ENCODE measurements at regions not wholly inside any gene's neighbourhood (a gene's known extent, or its start where the extent isn't known, plus 50 kb on each side); places are given as distances from the start of the nearest gene placed in this dataset.

DNA sequence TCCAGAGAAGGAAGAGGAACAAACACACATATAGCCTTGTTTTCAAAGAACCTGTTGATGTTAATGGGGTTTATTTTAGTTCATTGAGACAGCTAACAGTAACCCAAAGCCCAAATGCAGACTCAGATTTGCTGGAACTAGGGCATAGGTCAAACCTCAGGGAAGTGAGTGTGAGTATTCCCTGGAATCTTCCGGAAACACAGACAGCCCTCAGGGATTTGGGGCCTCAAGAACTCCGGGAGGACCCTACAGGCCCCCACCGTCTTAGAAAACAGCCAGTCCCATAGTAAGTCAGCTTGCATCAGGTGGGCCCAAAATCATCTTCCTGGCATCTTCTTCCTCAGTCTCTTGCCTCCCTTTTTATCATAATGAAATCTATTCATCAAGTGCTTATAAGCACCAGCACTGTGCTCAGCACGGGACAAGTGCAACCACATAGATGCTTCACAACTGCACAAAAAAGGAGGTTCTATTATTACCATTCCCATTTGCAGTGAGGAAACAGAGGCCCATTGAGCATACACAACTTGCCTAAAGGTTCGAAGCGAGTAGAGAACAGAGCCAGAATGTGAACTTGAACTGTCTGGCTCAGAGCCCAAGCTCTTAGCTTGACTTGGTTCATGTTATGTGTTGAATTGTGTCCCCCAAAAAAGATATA is 50.2 kb upstream of the BCL11A start:
- no peak for DNase-seq

DNA sequence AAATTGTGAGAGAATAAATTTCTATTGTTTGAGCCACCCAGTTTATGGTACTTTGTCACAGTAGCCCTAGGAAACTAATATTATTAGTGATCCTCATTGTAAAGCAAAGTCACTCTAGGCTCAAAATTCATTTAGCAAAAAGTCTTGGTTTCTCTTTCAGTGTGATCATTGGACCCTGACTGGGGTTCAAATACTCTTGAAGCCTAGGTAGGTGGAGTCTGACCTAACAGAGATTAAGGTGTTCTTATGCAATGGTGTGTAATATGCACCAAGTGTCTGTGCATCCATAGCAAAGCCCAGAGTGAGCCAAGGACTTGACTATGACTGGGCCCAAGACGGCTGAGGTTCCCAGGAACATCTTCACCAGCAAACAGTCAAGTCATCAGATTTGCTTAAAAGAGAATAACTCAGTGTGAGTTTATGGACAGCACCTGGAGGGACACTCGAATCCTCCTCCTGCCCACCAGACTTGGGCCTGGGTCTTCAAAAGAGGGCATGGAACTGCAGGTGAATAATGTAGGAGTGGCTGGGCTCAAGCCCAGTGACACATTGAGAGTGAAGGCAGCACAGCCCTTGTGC is 51.1 kb upstream of the BCL11A start:
- no peak for DNase-seq

DNA sequence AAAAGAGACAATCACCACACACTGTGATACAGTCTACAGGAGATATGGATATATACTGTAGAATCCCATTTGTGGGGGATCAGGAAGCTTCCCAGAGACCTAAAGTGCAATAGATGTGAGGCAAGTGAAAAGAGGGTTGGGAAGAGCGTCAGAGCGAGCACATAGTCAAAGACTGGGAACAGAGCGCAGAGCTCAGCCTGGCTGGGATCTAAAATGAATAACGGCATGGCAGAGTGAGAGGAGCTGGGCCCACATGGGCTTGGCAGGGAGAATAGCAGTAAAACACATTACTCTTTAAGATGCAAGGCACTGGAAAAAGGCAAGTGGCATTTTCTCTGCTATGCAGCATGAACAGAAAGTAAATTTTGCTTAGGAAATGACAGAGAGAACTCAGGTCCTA is 52.4 kb upstream of the BCL11A start:
- no peak for DNase-seq

- DNase-seq: no peak
Measured at GRCh38 chr2:60608679-60609078, 55.2 kb upstream of the BCL11A start.

DNA sequence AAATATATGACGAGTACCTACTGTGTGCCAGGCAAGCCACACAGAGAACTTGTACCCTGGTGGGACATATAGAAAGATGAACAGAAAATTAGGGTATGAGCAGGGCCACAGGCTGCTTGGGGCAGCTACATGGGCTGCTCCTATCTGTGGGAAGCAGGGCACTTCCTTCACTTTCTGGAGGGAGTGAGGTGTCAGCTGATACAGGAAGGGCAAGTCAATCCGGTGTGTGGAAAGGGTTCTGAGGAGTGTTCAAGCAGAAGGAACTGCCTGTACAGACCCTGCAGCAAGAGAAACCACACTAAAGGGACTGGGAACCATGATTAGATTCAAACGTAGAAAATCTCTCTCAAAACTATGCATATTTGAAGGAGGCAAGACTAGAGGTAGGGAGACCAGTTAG is 58.6 kb upstream of the BCL11A start:
- no peak for DNase-seq

- no peak for DNase-seq
Measured at GRCh38 chr2:60614319-60614718, 60.9 kb upstream of the BCL11A start.

DNA sequence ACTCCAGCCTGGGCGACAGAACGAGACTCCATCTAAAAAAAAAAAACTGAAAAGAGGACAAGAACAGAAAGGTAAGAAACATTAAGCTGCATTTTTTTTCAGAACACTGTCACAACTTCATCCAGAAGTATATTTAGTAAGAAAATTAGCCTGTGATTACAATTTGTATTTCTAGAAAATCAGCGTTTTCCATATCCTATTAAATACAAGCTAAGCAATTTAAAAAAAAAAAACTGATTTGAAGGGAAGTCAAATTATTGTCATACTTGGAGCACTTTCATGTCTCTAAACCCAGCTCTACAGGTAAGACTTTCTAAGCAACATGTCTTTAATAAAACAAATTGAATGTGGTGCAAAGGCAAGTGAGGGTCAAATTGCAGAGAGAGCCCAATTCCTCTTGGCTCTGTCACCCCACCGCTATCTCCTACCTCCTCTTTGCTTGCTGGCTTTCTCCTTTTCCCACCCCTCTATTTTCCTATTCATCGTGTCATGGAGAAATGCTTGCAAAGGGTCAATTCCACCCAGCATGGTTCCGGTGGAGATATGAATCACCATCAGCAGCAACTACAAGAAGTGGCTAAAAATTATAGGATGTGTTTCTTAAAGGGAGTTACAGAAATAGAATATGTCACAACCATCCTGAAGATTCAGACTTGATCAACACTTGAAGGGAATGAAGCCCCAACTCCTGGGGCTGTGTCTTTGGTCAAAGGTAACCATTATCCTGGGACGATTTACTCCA is 68.4 kb upstream of the BCL11A start:
- no peak for DNase-seq

DNA sequence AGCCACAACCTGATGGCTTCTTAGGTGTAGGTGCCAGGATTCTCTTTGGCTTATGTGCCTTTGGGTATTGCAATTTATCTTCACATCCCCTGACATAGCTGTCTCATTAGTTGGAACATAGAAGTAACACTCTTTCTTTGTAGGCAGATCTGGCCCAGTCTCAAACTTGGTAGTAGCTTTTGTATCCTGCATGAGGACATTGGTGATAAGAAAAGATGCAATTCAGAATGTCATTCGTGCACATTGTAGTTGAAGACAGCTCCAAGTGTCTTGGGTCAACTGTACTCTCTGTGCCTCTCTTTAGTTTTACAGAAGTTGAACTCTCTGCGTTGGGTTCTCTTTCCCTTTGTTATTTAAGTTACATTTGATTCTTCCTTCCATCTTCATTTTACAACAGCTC is 69.6 kb upstream of the BCL11A start:
- no peak for DNase-seq

DNA sequence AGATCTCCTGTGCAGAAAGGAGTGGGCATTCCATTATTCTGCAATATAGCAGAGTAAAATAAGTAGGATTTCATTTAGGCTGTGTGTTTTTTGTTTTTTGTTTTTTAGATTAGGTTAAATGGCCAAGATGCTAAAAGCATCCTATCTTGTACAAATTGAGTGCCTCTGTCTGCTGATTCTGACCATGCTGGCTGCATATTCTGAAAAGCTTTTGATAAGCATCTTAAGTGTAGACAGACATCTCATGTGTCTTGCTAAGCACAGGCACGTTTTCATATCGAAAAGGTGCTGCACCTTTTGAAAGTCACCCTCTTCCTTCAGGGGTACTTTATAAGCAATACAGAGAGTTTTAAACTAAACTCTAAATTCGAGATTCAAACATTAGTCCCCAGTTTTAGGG is 74.0 kb upstream of the BCL11A start:
- no peak for DNase-seq

GRCh38 chr2:60628026-60628425 is 74.6 kb upstream of the BCL11A start:
- DNase-seq: no peak

DNA sequence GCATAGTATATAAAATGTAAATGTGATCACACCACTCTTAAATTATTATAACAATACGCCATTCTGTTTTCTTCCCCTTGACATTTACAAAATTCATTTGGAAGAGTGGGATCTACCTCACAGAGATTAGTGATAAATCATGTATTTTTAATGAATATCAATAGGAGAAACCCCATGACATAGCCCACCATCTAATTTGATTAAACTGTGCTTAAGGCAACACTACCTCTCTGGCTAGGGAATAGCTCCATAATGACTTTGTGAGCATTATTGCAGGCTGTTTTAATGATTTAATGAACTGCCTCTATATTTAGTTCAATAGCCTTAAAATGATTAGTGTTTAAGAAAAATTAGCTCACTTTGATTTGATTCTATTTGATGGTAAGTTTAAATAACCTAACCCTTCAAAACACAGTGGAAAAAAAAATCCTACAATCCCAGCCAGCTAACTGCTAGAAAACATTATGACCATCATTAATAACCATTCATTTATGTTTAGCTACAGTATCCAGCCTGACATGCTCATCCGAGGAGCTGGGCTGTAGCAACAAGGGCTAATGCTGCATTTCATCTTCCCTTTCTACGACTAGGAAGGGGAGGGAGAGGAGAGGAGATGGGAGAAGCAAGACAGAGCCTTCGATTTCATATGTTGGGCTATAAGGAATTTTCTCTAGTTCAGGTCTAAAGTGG is 75.3 kb upstream of the BCL11A start:
- DNase-seq: no peak

DNA sequence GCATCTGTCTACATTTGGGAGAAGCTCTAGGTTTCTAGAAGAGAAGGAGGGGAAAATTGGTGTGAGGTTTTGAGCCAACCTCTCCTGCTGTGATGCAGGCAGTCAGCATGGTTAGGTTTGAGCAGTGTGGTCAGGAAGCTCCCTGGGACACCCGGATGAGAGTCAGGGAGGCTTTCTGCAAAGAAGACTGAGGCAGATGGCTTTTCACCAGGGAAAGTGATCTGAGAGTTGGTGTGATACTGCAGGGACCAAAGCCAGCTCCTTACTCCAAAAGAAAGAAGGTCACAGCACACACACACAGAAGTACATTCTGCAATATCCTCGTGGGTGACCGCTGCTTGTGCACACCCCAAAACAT is 75.8 kb upstream of the BCL11A start:
- no peak for DNase-seq

- no peak for DNase-seq
Measured at GRCh38 chr2:60629801-60630385, 76.4 kb upstream of the BCL11A start.

- peak; percentile 53 for DNase-seq
Measured at GRCh38 chr2:60633615-60634014, 80.2 kb upstream of the BCL11A start.

- DNase-seq: no peak
Measured at GRCh38 chr2:60634438-60634837, 81.0 kb upstream of the BCL11A start.

GRCh38 chr2:60641811-60642788 is 88.6 kb upstream of the BCL11A start:
- DNase-seq: peak; percentile 5

DNA sequence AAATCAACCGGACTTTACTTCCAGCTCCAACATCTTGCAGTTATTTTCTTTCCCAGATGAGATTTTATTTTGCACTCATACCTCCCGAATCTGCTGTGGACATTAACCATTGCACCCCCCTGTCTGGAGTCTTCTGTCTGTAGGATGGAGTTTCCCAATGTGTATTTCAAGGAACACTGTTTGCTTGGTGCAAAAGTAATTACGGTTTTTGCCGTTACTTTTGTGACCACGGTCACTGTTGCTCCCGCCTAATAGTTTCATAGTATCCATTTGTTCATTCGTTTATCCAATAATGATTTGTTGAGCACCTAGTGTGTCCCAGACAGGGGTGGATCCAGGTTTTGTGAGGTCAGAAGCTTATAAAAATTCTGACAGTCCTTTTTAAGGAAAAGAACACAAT is 90.3 kb upstream of the BCL11A start:
- DNase-seq: no peak

DNA sequence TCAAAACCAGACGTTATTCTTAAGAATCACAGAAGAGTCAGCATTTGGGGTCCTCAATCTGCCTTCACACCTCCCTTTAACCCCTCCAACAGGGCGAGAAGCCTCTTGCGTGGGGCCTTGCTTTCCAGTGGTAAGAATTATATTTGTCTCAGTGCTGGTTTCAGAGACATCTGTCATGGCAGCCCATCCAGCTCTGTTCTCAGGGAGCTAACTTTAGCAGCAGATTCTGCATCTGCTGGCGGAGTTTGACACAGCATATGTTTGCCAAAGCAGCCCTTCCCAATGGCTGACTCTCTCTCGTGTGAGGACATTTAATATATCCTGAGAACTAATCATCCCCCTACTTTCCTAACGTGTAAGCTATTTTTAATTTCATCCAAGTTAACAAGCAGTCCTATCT is 91.5 kb upstream of the BCL11A start:
- no peak for DNase-seq

- no peak for DNase-seq
Measured at GRCh38 chr2:60648191-60648590, 94.7 kb upstream of the BCL11A start.

DNA sequence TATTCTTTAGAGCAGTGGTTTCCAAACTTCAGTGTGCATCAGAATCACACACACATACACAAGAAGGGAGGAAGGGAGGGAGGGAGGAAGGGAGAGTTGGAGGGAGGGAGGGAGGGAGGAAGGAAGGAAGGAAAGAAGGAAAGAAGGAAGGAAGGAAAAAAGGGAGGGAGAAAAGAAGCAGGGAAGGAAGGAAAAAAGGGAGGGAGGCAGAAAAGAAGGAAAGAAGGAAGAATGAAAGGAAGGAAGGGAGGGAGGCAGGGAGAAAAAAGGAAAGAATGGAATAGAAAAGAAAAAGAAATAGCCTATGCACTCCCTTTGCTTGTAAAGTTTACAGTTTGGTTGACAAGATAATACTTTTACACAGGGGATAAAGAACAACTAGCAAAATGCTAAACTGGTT is 96.3 kb upstream of the BCL11A start:
- no peak for DNase-seq

DNA sequence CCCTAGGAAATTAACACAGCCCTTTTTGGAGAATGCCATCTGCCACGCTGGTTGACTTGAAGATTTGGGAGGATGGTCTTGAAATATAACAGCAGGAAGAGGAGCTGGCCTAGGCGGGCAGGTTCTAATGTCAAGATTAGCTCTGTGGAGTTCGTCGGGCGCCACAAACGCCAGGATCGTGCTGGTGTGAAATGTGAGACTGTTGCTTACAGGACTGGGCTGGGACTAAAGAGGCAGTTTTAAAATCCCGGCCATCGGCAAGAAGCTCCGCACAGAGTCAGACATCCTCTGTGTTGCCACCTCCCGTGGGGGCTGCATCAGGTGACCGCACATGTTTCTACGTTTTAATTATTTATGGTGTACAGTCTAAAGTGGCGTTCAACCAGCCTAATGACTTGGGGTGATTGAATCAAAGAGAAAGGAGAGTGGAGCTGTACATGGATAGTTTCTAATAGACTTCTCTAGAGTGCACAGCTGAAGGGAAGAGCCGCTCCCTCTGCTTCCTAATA is 99.4 kb upstream of the BCL11A start:
- no peak for DNase-seq

DNA sequence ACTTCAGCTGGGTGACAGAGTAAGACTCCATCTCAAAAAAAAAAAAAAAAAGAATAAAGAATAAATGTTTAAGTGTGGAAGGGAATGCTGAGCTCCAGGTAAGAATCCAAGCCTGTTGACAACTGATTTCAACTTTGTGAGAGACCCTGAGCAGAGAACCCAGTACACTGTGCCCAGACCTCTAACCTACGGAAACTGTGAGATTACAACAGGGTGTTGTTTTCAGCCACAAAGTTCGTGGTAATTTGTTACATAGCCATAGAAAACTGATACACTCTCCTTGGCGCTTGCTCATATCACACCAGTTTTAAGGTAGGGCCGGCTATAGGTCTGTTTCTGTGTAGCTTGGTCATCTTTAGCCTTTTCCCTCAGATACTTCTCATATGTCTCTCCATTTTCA is 98.4 kb upstream of the PAPOLG start:
- DNase-seq: no peak

Data from NCI-H2029 treated with DMSO at 0.1 percent for 48 hours (cell line).